ENCODE measurements at regions not wholly inside any gene's neighbourhood (a gene's known extent, or its start where the extent isn't known, plus 50 kb on each side); places are given as distances from the start of the nearest gene placed in this dataset.

DNA sequence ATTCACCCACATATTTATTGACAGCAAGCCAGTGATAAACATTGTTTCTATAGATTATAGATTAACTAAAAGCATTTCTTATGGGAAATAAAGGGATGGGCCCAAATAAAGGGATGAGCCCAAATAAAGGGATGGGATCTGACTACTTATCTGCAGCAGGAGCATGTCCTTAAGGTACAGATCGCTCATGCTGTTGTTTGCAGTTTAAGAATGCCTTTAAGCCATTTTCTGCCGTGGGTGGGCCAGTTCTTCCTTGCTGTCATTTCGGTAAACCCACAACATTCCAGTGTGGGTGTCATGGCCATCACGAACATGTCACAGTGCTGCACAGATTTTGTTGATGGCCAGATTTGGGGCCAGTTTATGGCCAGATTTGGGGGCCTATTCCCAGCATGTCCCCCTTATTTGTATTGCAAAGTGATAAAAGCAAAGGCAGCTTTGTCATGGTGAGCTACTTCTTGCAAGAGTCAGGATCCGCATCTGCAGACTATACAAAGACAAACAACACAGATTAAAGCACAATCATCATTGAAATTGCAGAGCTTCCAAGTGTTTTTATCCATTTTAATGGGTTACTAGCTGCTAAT is 700.7 kb downstream of the LRFN5 start:
- no peak for DNase-seq

DNA sequence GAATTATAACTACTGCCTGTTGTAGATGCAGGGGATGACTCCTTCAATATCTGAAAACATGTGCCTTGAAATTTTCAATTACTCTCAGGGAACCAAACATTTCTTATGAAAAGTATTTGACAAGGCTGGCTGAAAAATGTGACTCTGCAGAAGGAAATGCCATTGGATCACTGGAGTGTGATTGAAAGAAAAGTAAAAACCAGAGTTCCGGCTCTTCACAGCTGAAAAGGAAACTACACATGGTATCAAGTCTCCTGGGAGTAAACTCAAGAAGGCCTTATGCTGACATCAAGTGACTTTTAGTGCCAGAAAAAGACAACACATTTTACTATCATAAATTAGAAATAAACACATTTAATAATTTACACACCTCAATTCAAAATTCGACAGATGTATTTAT is 693.0 kb downstream of the LRFN5 start:
- no peak for DNase-seq

DNA sequence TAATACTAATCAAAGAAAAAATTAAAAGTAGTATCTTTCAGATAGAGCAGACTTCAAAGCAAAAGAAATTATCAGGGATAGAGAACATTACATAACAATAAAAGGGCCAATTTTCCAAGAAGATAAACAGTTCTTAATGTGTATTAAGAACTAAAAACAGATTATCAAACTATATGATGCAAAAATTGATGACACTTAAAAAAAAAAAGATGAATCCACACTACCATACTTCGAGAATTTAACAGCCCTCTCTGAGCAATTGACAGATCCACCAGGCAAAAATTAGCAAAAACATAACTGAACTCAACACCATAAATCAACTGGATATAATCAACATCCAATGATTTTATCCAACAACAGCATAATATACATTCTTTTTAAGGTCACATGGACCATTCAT is 686.5 kb downstream of the LRFN5 start:
- no peak for DNase-seq

DNA sequence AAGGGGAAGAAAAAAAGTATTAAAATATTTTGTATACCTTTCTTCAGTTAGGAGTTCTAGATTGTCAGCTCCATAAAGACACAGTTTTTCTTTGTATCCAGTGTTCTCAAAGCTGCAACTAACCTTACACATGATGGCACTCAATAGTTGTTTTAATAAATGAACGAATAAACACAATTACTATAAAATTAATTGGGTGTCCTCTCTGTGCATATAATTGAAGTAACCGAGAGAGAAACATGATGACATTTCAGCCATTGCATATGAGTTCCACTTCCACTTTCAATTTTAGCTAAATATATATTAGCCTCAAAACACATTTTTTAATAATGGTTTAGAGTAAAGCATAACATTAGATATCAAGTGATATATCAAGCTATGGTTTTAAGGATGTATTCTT is 671.2 kb downstream of the LRFN5 start:
- DNase-seq, result no peak

DNA sequence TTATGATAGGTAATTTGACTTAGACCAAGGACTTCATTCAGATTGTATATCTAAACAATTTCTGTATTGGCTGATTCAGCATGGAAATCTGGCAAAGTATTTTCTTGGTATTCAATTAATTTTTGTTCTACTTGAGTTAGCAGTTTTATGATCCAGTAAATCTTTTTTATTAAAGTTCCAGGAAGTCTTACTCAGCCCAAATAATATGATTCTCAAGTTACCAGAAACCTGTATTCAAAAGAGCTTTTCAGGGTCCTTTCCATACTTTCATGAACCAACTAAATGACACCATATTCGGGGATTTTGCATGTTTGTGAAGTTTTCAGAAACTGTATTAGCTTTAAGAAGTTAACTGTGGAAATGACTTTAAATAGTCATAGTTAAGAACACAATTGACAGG is 662.6 kb downstream of the LRFN5 start:
- no peak for DNase-seq

DNA sequence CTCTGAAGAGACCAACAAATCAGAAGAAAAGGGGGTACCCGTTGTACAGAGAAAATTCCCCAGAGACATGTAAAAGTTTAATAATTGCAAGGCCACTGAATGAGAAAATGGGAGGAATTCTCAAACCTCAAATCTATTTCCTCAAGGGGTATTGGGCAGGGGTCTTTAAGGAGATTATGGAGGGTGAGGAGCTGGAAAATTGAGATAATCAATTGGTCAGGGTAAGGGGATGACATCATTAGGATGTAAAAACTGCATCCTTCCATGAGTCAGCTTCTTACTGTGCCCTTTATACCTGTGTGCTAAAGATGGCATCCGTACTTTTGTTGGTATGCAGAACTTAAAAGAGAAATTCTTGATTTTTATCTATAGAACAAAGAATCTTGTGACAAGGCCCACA is 641.5 kb downstream of the LRFN5 start:
- DNase-seq, result no peak

DNA sequence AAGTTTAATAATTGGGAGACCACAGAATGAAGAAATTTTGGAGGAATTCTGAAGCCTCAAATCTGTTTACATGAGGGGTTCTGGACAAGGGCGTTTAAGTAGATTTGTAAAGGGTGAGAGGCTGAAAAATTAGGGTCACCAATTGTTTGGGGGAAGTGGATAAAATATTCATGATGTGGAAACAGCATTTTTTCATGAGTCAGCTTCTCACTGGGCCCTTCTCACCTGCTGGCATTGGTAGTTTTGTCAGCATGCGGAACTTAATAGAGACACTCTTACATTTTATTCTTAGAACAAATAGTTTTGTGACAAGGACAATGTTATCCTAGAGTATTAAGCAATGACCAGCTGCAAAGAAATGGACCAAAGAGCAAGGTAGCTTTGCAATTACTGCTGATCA is 634.4 kb downstream of the LRFN5 start:
- DNase-seq, result no peak

DNA sequence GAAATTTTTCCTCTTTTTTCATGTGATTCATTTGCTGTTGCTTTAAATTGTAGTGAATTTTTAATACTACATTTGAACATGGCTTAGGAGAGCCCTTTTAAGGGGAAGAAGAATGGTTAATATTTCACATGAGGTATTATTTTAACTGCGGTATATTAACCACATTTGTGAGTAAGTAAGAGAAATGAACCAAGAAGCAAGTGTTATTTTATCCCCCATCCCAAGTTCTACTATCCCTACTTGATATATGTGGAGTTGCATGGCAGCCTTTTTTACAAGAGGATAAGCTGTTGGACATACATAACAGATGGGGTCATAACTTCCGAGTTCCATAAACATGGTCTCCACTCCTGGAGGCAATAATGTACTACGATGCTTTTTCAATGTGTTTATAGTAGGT is 623.3 kb downstream of the LRFN5 start:
- no peak for DNase-seq

DNA sequence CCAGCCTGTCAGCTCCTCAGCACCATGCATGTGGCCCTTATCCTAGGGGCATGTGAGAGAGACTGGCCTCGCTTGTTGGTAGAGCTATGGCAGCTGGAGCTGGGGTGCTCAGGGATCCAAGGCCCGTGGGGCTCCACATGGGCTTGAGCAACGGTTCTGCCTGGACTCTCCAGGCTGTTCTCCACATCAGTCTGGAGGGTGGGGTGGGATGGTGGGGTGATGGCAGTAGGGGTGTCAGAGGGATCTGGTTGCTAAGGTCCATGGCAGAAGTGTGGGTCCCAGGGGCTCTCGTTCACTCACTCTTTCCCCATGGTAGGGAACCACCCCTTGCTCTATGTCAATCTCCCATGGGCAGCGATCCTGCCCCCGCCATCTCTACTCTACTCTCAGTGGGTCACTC is 622.6 kb downstream of the LRFN5 start:
- no peak for DNase-seq

DNA sequence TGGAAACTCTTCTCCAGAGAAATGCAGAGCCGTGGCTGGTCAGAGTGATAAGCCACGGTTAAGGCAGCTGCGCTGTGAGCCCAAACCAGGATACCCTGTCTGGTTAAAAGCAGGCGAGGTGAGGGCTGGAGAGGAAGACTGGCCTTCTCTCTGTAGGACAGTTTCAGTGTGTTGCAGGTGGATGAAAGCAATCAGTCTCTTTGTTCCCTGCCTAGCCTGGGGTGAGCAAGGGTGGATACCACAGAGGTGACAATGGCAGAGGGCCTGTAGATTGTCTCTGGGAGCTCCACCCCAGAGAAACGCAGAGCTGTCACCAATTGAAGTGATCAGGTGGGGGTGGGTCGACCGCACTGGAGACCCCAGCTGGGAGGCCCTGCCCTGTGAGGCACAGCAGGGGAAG is 621.9 kb downstream of the LRFN5 start:
- DNase-seq, result no peak

DNA sequence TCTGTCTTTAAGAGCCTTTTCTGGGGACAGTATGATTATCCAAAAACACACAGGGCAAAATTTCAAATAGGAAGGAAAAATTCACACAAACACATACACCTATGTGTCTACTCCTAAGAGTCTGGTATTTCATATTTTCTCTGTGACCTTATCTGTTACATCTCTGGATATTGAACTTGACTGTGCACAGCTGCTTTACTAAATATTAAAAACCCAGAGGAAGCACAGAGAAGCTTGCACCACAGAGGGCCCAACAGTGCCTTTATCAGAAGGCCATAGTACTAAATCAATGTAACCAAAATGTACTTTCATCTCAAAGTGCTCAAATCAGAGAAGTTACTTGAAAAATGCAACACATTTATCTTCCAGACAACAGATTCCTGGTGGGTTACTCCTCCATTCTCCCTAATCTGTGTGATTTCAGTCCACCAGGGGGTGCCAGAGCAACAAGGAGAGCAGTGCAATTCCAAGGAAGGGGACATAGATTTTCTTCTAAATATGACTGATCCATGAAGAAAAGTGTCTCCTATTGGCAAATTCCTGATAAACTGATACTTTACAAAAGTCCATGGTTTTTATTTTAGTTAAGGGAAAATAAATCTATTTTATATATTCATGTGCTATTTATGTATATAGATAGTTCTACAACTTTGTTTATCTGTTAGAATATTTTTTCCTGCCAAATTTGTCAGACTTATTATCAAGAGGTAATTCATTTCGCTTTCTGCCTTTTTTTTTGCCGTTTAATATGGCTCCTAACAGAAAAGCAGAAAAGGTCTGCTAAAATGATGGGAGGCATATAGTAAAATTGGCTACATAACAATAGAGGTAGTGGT is 617.6 kb downstream of the LRFN5 start:
- no peak for DNase-seq

DNA sequence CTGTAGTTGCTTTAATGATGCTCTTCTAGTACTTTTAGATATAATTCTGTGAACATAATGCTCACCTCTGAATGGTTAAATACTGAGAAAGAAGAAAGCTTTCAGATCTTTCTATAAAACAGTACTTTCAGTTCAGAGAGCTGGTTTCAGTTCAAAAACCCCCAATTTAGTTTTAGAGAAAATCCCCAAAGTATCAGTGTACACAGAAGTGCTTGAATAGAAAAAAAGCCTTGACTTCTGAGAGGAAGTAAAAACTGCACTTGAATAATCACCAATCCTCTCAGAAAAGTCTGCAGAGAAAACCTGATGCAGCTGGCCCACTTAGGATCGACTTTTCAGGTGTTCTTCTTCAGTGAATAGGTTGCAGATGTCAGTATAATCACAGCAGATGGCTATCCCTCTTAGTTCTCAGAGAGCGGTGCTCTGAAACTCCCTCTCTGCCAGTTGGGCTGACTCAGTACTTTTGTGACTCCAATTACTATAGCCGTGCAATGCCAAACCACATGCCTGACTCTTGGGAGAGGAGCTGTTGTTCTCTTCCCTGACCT is 616.3 kb downstream of the LRFN5 start:
- no peak for DNase-seq

DNA sequence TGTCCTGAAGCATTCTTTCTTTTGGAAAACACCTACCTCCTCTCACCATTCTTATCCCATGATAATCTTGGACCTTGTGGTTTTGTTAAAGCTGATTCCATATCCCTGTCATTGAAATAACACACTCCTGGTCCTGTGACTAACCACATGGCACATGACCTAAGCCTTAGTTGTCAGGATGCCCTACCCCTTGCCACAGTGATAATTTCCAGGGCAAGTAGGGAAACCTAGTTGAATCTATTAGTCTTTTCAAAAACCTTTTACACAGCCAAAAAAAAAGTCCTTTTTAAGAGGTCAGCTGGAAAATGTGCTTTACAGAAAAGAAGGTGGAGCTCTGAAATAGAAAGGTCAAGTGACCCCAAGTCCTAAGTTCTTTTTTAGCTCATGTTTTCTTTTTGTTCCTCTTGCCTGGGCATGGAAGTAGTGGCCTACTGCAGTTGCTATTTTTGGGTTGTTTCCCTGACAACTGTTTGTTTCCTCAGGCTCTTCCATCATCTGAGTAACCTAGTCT is 608.4 kb downstream of the LRFN5 start:
- no peak for DNase-seq

DNA sequence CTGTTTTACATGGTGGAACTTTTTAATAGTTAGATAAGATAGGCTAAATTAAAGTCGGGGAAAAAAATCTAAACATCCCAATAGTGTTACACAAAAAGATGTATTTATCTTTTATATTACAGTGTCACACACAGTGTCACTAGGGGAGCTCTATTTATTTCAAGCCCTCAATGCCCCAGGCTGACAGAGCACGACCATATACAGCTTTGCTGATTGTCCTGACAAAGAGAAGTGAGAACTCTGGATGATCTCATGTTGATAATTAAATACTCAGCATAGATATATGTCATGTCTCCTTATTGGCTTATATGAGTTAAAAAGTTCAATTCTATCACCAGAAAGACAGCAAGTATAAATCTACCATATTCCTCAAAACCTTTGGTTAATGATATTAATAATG is 594.3 kb downstream of the LRFN5 start:
- DNase-seq, result no peak

DNA sequence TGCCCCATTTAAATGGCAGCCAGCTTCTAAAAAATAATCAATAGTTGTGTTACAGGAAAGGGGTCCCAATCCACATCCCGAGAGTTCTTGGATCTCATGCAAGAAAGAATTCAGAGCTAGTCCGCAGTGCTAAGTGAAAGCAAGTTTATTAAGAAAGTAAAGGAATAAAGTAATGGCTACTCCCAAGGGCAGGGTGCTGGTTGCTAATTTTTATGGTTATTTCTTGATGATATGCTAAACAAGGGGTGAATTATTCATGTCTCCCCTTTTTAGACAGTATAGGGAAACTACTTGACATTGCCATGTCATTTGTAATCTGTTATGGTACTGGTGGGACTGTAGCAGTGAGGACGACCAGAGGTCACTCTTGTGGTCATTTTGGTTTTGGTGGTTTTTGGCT is 591.3 kb downstream of the LRFN5 start:
- DNase-seq, result no peak

DNA sequence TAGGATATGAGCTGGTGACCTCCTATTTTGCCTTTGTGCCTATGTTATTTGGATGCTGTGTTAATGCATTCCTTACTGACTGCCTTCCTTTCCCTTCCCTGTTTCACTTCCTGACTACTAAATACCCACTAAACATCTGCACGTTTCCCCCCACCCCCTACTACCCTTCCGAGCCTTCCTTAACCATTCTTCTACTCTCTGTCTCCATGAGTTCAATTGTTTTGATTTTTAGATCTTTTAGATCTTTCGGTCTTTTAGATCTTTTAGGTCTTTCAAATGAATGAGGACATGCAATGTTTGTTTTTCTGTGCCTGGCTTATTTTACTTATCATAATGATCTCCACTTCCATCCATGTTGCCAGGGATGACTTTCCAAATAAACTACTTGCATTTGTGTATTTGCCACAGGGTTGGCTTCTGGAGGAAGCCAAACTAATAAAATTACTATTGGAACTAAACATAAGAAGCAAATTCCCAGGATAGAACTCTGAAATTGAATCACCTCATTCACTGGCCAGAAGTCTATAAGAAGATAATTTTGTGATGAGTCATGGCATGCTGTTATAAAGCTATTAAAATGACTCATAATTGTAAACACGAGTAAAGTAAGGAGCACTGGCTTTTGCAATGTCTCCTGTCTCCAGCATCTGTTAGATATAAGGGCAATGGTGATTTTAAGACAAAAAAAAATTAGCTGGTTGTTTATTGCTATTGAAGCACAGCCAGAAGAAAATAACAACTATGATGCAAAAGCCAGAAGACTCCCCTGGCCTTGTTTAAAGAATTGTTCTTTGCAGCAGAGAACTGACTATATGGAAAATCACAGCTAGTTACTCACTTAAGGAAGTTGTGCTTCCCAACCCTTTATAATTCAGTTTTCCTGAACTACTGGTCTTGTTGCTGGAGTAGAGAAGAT is 586.3 kb downstream of the LRFN5 start:
- no peak for DNase-seq

DNA sequence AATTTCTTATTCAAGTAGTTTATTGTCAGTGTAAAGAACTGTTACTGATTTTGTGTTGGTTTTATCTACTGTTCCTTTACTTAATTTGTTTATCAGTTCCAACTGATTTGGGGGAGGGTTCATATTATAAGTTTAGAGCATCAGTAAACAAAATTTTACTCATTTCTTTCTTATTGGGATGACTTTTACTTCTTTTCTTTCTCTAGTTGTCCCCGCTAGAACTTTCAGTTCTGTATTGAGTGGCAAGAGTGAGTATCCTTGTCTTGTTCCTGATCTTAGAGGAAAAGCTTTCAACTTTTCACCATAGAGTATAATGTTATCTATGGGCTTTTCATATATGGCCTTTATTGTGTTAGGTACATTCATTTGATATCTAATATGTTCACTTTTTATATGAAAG is 584.1 kb downstream of the LRFN5 start:
- DNase-seq, result no peak

DNA sequence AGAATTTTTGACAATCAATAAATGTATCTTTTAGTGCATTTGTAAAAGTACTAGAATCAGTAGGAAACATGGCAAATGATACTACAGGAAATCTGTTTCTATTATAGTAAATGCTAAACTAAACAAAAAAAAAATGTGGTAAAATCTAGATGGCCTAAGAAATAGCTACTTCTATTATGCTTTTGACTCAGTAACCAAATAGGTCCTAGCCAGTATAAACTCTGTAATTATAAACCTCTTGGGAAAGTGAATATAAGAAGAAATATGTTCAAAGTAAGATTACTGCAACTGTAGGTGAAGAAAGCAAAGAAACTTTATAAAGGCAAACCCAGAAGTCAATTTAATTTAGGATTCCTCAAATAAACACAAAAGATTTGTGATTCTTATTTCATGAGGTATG is 581.2 kb downstream of the LRFN5 start:
- no peak for DNase-seq

DNA sequence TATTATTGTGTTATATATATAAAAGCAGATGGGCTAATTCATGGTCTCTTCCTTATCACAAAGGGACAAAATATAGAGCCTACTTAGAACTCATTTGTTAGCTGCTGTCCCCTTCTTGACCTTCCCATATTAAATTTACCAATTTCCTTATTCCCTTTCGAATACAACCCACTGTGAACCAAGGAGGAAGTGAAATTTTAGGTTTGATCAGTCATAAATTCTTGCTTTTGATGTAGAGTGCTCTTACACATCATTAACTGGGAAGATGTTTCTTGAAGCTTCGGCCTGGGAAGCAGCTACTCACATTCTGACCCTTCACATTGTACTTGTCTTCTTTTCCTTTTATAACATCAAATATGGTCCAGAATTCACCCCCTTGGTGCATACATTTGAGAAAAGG is 579.0 kb downstream of the LRFN5 start:
- DNase-seq, result no peak

DNA sequence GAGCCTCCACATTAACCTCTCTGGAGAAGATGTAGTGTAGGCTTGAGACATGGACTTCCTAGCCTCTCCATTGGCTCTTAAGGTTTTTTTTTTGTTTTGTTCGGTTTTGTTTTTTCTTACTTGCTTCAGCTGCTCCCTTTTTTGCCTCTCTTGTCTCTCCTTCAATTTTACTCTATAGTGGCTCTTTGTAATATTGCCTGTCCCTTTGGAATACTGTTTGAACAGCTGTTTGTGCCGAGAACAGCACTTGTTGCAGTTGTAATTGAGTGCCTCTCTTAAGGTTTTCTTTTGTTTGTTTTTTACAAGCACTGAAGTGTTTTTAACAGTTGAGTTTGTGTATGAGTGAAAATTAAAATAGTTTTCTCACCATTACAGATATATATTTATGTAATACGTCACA is 567.7 kb downstream of the LRFN5 start:
- DNase-seq, result no peak

DNA sequence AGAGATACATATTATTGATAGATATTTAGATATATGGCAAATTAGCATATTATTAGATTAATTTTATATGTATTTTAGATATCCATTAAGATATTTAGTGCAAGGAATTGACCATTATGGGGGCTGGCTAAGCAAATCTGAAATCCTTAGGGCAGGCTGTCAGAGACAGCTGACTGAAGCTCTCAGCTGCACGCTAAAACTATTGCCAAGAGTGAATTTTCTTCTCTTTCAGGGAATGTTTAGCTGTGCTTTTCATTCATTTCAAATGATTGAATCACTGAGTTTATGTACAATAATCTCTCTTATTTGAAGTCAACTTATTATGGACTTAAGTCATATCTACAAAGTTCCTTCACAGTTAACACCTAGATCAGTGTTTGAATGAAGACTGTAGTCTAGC is 566.5 kb downstream of the LRFN5 start:
- DNase-seq, result no peak

DNA sequence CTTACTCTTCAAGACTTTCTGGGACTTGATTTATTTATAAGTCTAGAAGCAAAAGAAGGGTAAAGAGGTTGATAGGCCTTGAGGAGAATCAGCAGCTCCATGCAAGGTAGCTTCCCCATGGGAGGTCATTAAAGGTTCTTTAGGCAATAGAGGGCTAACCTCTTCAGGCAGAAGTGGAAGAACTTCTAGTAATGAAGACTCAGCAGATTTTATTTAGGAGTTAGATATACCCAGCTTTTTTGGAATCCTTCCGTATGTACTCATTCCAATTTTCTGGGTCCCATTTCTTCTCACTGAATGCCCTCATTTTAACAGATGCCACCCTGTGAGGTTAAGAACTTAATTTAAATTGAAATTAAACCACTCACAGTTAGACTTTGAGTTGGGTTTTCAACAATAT is 565.6 kb downstream of the LRFN5 start:
- no peak for DNase-seq

DNA sequence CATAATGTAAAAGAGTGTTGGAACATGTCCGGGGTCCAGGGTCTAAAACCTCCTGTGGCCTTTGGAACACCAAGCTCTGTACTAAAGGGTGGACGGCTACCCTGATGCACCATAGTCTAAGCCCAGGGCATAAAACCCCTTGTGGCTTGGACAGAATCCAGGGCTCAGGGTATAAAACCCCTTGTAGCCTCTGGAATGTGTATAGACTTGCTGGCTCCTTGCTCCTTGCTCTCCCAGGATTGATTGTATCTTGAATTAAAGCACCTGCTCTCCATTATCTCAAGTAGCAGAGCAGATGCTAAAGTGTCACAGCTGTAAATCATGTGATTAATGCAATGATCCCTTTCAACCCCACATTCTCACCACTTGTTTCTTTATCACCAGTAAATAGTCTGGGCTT is 556.5 kb downstream of the LRFN5 start:
- no peak for DNase-seq

Data from activated gamma-delta T cell (primary cell).